ENCODE measurements at regions not wholly inside any gene's neighbourhood (a gene's known extent, or its start where the extent isn't known, plus 50 kb on each side); places are given as distances from the start of the nearest gene placed in this dataset.
"Not testable (repeated sequence)": the region's sequence is repeated elsewhere in the genome, so short reads cannot be mapped to it uniquely, and the experiment has no call there.

DNA sequence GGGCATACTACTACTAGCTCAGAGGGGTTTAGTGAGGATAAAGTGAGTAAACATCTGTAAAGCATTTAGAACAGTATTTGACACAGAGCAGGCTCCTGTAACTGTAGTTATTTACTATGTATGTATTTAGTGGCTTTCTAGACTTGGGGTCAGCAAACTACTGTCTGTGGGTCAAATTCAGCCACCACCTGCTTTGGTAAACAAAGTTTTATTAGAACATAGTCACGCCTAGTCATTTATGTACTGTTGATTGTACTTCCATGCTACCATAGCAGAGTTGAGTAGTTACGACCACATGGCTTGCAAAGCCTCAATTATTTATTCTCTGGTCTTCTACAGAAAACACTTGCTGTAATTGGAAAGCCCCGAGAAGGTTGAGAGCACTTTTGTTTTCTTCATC, 248.5 kb upstream of the PLPP4 start:
- DNase-seq (ENCODE audit: low read depth in 1 of 2, low spot score in 1 of 2) (no peak), ATAC-seq (no peak), FAIRE-seq (no peak)
- H3K4me1 ChIP-seq = no peaks in the 10 kb centered on the region
- ChIA-PET POLR2A (no interaction called here), CTCF (no interaction called here)
- H3K9me3 ChIP-seq = no peaks in the 10 kb centered on the region
- H3K27ac ChIP-seq = no peak overlapping the region
- H3K4me2 ChIP-seq = no peak overlapping the region
- no peak overlapping the region for H3K4me3 ChIP-seq
- WGBS (ENCODE audit: missing lambda C conversion rate) = 12% methylated on average over 3 of the region's 3 CpGs
- TF ChIP-seq MYC (IDR thresholded peaks at IDR 0.05; ENCODE audit: borderline replicate concordance, low read length) = no peak
- TF ChIP-seq HOXA7 (CRISPR knock-in tag; IDR thresholded peaks at IDR 0.05) = no peak
- no peak for TF ChIP-seq ZNF302 (CRISPR knock-in tag; IDR thresholded peaks at IDR 0.05)
- no peak for TF ChIP-seq CEBPB (IDR thresholded peaks at IDR 0.05)
- TF ChIP-seq, protein P1, sequence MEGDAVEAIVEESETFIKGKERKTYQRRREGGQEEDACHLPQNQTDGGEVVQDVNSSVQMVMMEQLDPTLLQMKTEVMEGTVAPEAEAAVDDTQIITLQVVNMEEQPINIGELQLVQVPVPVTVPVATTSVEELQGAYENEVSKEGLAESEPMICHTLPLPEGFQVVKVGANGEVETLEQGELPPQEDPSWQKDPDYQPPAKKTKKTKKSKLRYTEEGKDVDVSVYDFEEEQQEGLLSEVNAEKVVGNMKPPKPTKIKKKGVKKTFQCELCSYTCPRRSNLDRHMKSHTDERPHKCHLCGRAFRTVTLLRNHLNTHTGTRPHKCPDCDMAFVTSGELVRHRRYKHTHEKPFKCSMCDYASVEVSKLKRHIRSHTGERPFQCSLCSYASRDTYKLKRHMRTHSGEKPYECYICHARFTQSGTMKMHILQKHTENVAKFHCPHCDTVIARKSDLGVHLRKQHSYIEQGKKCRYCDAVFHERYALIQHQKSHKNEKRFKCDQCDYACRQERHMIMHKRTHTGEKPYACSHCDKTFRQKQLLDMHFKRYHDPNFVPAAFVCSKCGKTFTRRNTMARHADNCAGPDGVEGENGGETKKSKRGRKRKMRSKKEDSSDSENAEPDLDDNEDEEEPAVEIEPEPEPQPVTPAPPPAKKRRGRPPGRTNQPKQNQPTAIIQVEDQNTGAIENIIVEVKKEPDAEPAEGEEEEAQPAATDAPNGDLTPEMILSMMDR (IDR thresholded peaks at IDR 0.05) = no peak
- TF ChIP-seq CBX2 (IDR thresholded peaks at IDR 0.05; ENCODE audit: borderline replicate concordance, low read depth) = no peak
- TF ChIP-seq POLR2AphosphoS2 (conservative IDR thresholded peaks at IDR 0.05; ENCODE audit: low read length) = no peak
- TF ChIP-seq, protein P2, sequence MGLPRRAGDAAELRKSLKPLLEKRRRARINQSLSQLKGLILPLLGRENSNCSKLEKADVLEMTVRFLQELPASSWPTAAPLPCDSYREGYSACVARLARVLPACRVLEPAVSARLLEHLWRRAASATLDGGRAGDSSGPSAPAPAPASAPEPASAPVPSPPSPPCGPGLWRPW (IDR thresholded peaks at IDR 0.05) = no peak
- no peak for TF ChIP-seq TFCP2L1 (CRISPR knock-in tag; IDR thresholded peaks at IDR 0.05)
- no peak for TF ChIP-seq HEYL (CRISPR knock-in tag; IDR thresholded peaks at IDR 0.05)

DNA sequence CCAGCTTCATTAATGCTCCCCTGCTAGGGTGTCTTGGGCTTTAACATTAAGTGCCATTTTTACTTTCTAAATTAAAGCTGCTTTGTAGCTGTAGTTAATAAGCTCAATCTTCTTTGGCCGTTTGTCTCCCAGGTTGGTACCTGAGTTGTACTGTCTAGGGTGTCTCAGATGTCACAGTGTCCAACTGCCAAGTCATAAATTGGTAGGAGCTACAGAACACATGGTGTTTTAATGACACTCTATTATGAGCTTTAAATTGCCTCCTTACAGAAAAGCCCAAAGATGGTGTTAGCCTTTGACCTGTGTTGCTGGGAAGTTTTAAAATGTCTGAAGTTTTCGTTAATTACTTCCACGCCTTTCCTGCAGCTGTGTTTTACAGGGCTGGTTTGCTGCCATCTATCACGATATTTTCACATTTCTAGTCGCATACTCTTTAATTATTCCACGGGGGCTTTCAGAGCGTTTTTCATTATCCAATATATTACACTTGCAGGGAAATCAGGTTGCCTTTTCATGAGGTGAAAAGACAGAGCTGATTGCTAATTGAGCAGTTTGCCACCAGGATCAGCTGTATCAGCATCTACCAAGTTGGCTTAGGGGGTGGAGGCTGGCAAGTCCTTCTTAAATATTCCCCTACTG, 247.8 kb upstream of the PLPP4 start:
- CTCF ChIA-PET = interaction anchor here (1.5 kb wide), 1 partner anchor 12 kb away, joined by 7 read pairs; no protein-coding TSS in a partner anchor
- no peak for FAIRE-seq
- no peak overlapping the region for H3K27ac ChIP-seq
- H3K4me3 ChIP-seq = no peak overlapping the region
- H3K4me1 ChIP-seq = no peaks in the 10 kb centered on the region
- no peak overlapping the region for H3K4me2 ChIP-seq
- H3K9me3 ChIP-seq = no peaks in the 10 kb centered on the region
- TF ChIP-seq, protein P3, sequence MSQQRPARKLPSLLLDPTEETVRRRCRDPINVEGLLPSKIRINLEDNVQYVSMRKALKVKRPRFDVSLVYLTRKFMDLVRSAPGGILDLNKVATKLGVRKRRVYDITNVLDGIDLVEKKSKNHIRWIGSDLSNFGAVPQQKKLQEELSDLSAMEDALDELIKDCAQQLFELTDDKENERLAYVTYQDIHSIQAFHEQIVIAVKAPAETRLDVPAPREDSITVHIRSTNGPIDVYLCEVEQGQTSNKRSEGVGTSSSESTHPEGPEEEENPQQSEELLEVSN (IDR thresholded peaks at IDR 0.05; ENCODE audit: borderline replicate concordance, low read depth) = no peak
- TF ChIP-seq RNF2 (IDR thresholded peaks at IDR 0.05; ENCODE audit: borderline replicate concordance, low read depth) = no peak
- TF ChIP-seq, protein P4, sequence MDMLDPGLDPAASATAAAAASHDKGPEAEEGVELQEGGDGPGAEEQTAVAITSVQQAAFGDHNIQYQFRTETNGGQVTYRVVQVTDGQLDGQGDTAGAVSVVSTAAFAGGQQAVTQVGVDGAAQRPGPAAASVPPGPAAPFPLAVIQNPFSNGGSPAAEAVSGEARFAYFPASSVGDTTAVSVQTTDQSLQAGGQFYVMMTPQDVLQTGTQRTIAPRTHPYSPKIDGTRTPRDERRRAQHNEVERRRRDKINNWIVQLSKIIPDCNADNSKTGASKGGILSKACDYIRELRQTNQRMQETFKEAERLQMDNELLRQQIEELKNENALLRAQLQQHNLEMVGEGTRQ (IDR thresholded peaks at IDR 0.05) = no peak
- no peak for TF ChIP-seq POLR2A (IDR thresholded peaks at IDR 0.05; ENCODE audit: low read length)
- TF ChIP-seq ZSCAN20 (CRISPR knock-in tag; IDR thresholded peaks at IDR 0.05) = no peak
- POLR2A ChIA-PET = no interaction called here
- ATAC-seq = no peak
- DNase-seq (ENCODE audit: low read depth in 1 of 2, low spot score in 1 of 2) = no peak
- 14% methylated on average over 7 of the region's 7 CpGs for WGBS (ENCODE audit: missing lambda C conversion rate)

DNA sequence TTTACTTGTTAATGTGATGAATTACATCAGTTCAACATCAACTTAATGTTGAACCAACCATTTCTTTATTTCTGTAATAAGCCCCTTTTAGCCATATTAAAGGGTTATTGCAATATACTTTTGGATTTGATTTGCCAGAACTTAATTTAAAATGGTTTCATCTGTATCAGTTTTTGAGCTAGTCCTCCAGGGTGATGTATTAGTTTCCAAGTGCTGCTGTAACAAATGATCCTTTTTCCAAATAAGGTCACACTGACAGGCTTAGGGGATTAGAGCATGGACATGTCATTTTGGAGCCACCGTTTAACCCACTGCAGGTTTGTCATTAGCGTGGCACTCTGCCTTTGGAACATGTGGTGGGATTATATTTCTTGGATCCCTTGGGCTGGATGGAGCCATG, 244.8 kb upstream of the PLPP4 start:
- WGBS (ENCODE audit: missing lambda C conversion rate) = 8% methylated on average over 2 of the region's 2 CpGs
- POLR2A ChIA-PET = no interaction called here
- H3K4me2 ChIP-seq = no peak overlapping the region
- TF ChIP-seq HOXB5 (CRISPR knock-in tag; IDR thresholded peaks at IDR 0.05) (no peak), GATA3 (IDR thresholded peaks at IDR 0.05; ENCODE audit: borderline replicate concordance) (no peak), JUNB (IDR thresholded peaks at IDR 0.05) (no peak), NR3C1 (IDR thresholded peaks at IDR 0.05) (no peak), HEYL (CRISPR knock-in tag; IDR thresholded peaks at IDR 0.05) (no peak), RAD21 (conservative IDR thresholded peaks at IDR 0.05 in 1 of 2, IDR thresholded peaks at IDR 0.05 in 1 of 2) (no peak), NPAS2 (CRISPR knock-in tag; IDR thresholded peaks at IDR 0.05; ENCODE audit: borderline replicate concordance) (no peak), FOSL2 (IDR thresholded peaks at IDR 0.05) (no peak), FOSL2 (CRISPR knock-in tag; IDR thresholded peaks at IDR 0.05) (no peak), JUN (IDR thresholded peaks at IDR 0.05) (no peak), MYC (IDR thresholded peaks at IDR 0.05; ENCODE audit: borderline replicate concordance, low read length) (no peak)
- TF ChIP-seq, protein P5, sequence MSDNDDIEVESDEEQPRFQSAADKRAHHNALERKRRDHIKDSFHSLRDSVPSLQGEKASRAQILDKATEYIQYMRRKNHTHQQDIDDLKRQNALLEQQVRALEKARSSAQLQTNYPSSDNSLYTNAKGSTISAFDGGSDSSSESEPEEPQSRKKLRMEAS (IDR thresholded peaks at IDR 0.05) = no peak
- TF ChIP-seq, protein P6, sequence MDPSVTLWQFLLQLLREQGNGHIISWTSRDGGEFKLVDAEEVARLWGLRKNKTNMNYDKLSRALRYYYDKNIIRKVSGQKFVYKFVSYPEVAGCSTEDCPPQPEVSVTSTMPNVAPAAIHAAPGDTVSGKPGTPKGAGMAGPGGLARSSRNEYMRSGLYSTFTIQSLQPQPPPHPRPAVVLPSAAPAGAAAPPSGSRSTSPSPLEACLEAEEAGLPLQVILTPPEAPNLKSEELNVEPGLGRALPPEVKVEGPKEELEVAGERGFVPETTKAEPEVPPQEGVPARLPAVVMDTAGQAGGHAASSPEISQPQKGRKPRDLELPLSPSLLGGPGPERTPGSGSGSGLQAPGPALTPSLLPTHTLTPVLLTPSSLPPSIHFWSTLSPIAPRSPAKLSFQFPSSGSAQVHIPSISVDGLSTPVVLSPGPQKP (IDR thresholded peaks at IDR 0.05; ENCODE audit: low read depth, low read length) = no peak
- TF ChIP-seq, protein P7, sequence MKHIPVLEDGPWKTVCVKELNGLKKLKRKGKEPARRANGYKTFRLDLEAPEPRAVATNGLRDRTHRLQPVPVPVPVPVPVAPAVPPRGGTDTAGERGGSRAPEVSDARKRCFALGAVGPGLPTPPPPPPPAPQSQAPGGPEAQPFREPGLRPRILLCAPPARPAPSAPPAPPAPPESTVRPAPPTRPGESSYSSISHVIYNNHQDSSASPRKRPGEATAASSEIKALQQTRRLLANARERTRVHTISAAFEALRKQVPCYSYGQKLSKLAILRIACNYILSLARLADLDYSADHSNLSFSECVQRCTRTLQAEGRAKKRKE (CRISPR knock-in tag; IDR thresholded peaks at IDR 0.05; ENCODE audit: low read depth) = no peak
- ATAC-seq = no peak
- CTCF ChIA-PET = no interaction called here
- no peaks in the 10 kb centered on the region for H3K4me1 ChIP-seq
- no peak overlapping the region for H3K27ac ChIP-seq
- H3K9me3 ChIP-seq = no peaks in the 10 kb centered on the region
- no peak for FAIRE-seq
- no peak for DNase-seq (ENCODE audit: low read depth in 1 of 2, low spot score in 1 of 2)
- H3K4me3 ChIP-seq = no peak overlapping the region

DNA sequence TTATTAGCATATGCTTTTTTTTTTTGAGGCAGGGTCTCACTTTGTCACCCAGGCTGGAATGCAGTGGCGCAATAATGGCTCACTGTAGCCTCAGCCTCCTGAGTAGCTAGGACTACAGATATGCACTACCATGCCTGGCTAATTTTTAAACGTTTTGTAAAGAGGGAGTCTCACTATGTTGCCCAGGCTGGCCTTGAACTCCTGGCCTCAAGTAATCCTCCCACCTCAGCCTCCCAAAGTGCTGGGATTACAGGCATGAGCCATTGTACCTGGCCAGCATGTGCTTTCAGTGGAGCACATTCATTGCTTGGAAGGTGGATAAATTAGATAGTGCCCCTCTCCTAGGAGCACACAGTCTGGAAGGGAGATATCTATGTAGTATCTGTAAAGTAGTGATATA, 243.7 kb upstream of the PLPP4 start:
- H3K4me2 ChIP-seq; FAIRE-seq; POLR2A ChIA-PET; CTCF ChIA-PET; H3K27ac ChIP-seq; DNase-seq (ENCODE audit: low read depth in 1 of 2, low spot score in 1 of 2); H3K4me3 ChIP-seq; H3K4me1 ChIP-seq; ATAC-seq; H3K9me3 ChIP-seq: not testable (repeated sequence)
- 20% methylated on average over 2 of the region's 2 CpGs for WGBS (ENCODE audit: missing lambda C conversion rate)
